ENCODE measurements at regions not wholly inside any gene's neighbourhood (a gene's known extent, or its start where the extent isn't known, plus 50 kb on each side); places are given as distances from the start of the nearest gene placed in this dataset.

DNA sequence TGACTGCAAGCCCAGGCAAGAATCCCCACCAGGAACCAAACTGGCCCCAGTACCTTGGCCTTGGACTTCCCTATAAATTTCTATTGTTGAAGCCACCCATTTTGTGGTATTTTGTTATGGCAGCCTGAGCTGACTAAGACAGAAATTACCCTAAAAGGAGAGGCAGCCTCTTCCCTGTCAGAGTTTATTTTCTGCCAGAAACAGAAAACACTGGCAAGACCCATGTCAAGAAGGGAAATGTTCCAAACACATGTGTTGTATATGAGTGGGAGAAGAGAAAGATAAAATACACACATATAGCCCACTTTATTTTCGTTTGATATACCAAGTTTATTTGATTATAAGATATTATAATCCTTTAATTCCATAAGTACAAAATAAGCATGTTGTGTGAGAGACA lies 225.1 kb upstream of the FSHR start:
- TF ChIP-seq, protein P1, sequence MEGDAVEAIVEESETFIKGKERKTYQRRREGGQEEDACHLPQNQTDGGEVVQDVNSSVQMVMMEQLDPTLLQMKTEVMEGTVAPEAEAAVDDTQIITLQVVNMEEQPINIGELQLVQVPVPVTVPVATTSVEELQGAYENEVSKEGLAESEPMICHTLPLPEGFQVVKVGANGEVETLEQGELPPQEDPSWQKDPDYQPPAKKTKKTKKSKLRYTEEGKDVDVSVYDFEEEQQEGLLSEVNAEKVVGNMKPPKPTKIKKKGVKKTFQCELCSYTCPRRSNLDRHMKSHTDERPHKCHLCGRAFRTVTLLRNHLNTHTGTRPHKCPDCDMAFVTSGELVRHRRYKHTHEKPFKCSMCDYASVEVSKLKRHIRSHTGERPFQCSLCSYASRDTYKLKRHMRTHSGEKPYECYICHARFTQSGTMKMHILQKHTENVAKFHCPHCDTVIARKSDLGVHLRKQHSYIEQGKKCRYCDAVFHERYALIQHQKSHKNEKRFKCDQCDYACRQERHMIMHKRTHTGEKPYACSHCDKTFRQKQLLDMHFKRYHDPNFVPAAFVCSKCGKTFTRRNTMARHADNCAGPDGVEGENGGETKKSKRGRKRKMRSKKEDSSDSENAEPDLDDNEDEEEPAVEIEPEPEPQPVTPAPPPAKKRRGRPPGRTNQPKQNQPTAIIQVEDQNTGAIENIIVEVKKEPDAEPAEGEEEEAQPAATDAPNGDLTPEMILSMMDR (IDR thresholded peaks at IDR 0.05) = no peak
- TF ChIP-seq POLR2A (IDR thresholded peaks at IDR 0.05) = no peak

Data from thyroid gland (tissue), 4 donors.